ENCODE measurements at regions not wholly inside any gene's neighbourhood (a gene's known extent, or its start where the extent isn't known, plus 50 kb on each side); places are given as distances from the start of the nearest gene placed in this dataset.

- TF ChIP-seq CTCF (IDR thresholded peaks at IDR 0.05; ENCODE audit: insufficient read depth, low read length, poor library complexity, severe bottlenecking) (no peak), EZH2phosphoT487 (conservative IDR thresholded peaks at IDR 0.05; ENCODE audit: low read length) (no peak)
Measured at GRCh38 chr20:4441191-4441590, 192.1 kb upstream of the ADRA1D start.

Data from SU-DHL-6 (cell line).